ENCODE measurements at regions not wholly inside any gene's neighbourhood (a gene's known extent, or its start where the extent isn't known, plus 50 kb on each side); places are given as distances from the start of the nearest gene placed in this dataset.

DNA sequence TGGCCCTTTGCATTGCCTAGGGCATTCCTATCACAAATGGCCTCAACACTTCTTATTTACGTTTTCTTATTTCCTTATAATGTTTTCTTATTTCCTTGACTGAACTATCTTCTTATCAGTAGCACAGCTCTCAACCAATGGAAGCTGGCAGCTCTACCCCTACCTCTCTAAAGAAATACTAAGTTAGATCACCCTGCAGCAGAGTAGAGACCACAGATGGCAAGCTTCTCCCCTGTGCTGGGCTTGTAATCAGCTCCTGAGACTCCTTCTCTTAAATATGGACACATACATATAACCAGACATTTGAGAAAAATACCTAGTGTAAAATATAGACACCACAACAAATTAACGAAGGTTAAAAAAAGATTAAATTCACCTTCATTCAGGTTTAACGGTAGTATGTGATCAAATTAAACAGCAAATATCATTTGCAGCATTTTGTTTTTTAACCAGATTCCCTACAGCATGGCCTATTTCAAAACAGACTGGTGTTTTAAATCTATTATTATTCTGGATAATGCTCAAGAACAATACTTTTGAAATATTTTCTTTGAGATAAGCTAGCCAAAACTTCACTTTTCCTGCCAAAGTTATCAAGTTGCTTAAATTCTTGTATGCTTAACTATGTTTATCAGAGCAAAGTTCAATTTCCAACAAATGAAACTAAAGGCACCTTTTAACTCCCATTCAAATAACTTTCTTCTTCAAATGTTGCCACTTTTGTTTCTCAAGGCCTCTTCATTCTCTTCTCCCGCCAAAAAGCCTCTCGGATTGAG, 54.3 kb downstream of the SLC41A2 start:
- Mint-ChIP-seq H3K27ac (no peak overlapping the region), H3K9me3 (peaks cover 0 to 7% (median 4%) of the 10 kb centered on the region in 7 donors), H3K36me3 (no peaks in the 10 kb centered on the region), H3K4me1 (no peaks in the 10 kb centered on the region), H3K27me3 (ENCODE audit: low read depth in 3 of 3) (peaks cover 0 to 2% (median 2%) of the 10 kb centered on the region in 3 donors), H3K4me3 (no peak overlapping the region)
- Histone ChIP-seq H2AFZ (ENCODE audit: insufficient read depth, low read depth, low read length, poor library complexity, severe bottlenecking) (no peak overlapping the region), H3K9me3 (replicated peaks in 1 of 2; ENCODE audit: control insufficient read depth in 1 of 2, insufficient read depth in 1 of 2, low read length in 2 of 2) (no peaks in the 10 kb centered on the region), H3K27ac (ENCODE audit: low read depth in 1 of 2, low read length in 2 of 2) (no peak overlapping the region), H3K36me3 (replicated peaks in 1 of 2; ENCODE audit: control insufficient read depth in 1 of 2, insufficient read depth in 2 of 2, low read length in 2 of 2) (no peaks in the 10 kb centered on the region), H3K4me1 (ENCODE audit: control insufficient read depth in 1 of 2, insufficient read depth in 2 of 2, low read length in 2 of 2) (no peaks in the 10 kb centered on the region), H4K20me1 (ENCODE audit: insufficient read depth, low read length) (no peaks in the 10 kb centered on the region), H3K79me2 (ENCODE audit: insufficient read depth, low read length) (no peaks in the 10 kb centered on the region), H3K9ac (ENCODE audit: insufficient read depth, low read length, poor library complexity, severe bottlenecking) (no peak overlapping the region), H3K4me2 (replicated peaks; ENCODE audit: extremely low read depth, low read length, poor library complexity, severe bottlenecking) (no peak overlapping the region), H3K27me3 (ENCODE audit: control insufficient read depth in 2 of 2, insufficient read depth in 2 of 2, low read length in 2 of 2) (no peaks in the 10 kb centered on the region), H3K4me3 (replicated peaks in 1 of 3; ENCODE audit: low read depth in 2 of 3, low read length in 3 of 3) (no peak overlapping the region)
- WGBS (ENCODE audit: insufficient coverage) = 90% methylated on average over 2 of the region's 5 CpGs
- no peak for DNase-seq
- TF ChIP-seq, protein P1, sequence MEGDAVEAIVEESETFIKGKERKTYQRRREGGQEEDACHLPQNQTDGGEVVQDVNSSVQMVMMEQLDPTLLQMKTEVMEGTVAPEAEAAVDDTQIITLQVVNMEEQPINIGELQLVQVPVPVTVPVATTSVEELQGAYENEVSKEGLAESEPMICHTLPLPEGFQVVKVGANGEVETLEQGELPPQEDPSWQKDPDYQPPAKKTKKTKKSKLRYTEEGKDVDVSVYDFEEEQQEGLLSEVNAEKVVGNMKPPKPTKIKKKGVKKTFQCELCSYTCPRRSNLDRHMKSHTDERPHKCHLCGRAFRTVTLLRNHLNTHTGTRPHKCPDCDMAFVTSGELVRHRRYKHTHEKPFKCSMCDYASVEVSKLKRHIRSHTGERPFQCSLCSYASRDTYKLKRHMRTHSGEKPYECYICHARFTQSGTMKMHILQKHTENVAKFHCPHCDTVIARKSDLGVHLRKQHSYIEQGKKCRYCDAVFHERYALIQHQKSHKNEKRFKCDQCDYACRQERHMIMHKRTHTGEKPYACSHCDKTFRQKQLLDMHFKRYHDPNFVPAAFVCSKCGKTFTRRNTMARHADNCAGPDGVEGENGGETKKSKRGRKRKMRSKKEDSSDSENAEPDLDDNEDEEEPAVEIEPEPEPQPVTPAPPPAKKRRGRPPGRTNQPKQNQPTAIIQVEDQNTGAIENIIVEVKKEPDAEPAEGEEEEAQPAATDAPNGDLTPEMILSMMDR (IDR thresholded peaks at IDR 0.05) = no peak
- intact Hi-C loops (cut with micrococcal nuclease) = no loop called here

DNA sequence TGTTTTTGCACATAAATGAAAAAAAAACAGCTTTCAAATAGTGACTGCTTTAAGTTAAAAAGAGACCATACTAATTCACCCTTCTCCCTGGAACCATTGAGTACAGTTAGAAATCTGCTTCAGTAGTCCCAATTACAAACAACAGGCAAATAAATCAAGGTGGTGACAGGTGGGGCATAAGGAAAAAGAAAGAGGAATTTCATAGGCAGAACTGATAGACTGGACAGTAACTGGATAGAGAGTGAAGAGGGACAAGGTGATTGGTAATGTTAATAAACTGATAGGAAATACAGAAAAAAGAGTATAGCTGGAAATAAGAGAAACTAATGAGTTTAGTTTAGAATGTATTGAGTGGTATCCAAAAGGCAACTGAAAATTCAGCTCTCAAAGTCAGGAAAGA, 56.0 kb downstream of the SLC41A2 start:
- no peak overlapping the region for H3K4me2 ChIP-seq (replicated peaks; ENCODE audit: extremely low read depth, low read length, poor library complexity, severe bottlenecking)
- H4K20me1 ChIP-seq (ENCODE audit: insufficient read depth, low read length) = no peaks in the 10 kb centered on the region
- no peak overlapping the region for H3K4me3 Mint-ChIP-seq
- no peaks in the 10 kb centered on the region for H3K9me3 ChIP-seq (replicated peaks in 1 of 2; ENCODE audit: control insufficient read depth in 1 of 2, insufficient read depth in 1 of 2, low read length in 2 of 2)
- H3K27me3 Mint-ChIP-seq (ENCODE audit: low read depth in 3 of 3) = peaks cover 0 to 2% (median 2%) of the 10 kb centered on the region in 3 donors
- DNase-seq = no peak
- H2AFZ ChIP-seq (ENCODE audit: insufficient read depth, low read depth, low read length, poor library complexity, severe bottlenecking) = no peak overlapping the region
- H3K27me3 ChIP-seq (ENCODE audit: control insufficient read depth in 2 of 2, insufficient read depth in 2 of 2, low read length in 2 of 2) = no peaks in the 10 kb centered on the region
- no peaks in the 10 kb centered on the region for H3K36me3 ChIP-seq (replicated peaks in 1 of 2; ENCODE audit: control insufficient read depth in 1 of 2, insufficient read depth in 2 of 2, low read length in 2 of 2)
- H3K4me1 ChIP-seq (ENCODE audit: control insufficient read depth in 1 of 2, insufficient read depth in 2 of 2, low read length in 2 of 2) = no peaks in the 10 kb centered on the region
- peaks cover 2 to 9% (median 4%) of the 10 kb centered on the region in 7 donors for H3K9me3 Mint-ChIP-seq
- intact Hi-C loops (cut with micrococcal nuclease) = no loop called here
- no peak overlapping the region for H3K27ac ChIP-seq (ENCODE audit: low read depth in 1 of 2, low read length in 2 of 2)
- H3K79me2 ChIP-seq (ENCODE audit: insufficient read depth, low read length) = no peaks in the 10 kb centered on the region
- no peak overlapping the region for H3K9ac ChIP-seq (ENCODE audit: insufficient read depth, low read length, poor library complexity, severe bottlenecking)
- no peaks in the 10 kb centered on the region for H3K36me3 Mint-ChIP-seq
- TF ChIP-seq, protein P1 (IDR thresholded peaks at IDR 0.05) = no peak
- H3K27ac Mint-ChIP-seq = no peak overlapping the region
- no peak overlapping the region for H3K4me3 ChIP-seq (replicated peaks in 1 of 3; ENCODE audit: low read depth in 2 of 3, low read length in 3 of 3)
- H3K4me1 Mint-ChIP-seq = no peaks in the 10 kb centered on the region
